ENCODE measurements at regions not wholly inside any gene's neighbourhood (a gene's known extent, or its start where the extent isn't known, plus 50 kb on each side); places are given as distances from the start of the nearest gene placed in this dataset.

DNA sequence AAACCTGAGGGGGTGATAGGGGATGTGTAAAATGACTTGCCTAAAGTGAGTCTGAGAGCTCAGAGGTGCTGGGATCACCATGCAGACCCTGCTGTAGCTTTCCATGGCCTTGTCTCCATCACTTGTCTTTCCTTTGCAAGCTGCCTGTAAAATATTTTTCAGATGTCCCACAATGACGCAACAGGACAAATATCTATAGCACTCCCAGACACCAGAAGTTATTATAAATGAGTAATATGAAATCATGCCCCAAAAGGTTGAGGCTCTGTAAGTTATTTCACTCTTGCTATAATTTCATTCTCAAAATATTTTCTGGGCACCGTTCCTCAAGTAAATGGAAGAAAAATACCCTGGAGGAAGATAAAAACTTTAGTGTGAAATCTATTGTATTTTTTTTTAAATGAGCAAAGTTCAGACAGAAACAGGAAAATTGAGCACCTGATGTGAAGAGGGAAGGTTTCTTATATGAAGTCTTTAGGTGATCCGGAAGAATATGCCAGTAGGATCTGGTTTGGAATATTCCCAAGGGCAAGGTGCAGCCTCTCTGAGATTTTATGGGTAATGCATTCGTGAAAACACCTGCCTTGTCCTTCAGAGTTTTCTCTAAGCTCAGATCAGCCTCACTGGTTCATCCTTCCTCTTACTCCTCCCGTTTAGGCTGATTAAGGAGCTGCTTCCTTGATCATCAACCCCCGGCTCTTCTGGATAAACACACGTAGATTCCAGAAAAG lies 138.3 kb upstream of the DMAC1 start:
- Histone ChIP-seq H3K27ac (no peak overlapping the region), H3K27me3 (no peaks in the 10 kb centered on the region), H3K4me1 (peaks cover 0 to 21% (median 5%) of the 10 kb centered on the region in 4 donors), H3K9me3 (no peaks in the 10 kb centered on the region), H3K36me3 (no peaks in the 10 kb centered on the region), H3K4me3 (no peak overlapping the region)
- TF ChIP-seq CTCF (IDR thresholded peaks at IDR 0.05) (no peak), EP300 (IDR thresholded peaks at IDR 0.05; ENCODE audit: low read depth) (no peak), POLR2AphosphoS5 (IDR thresholded peaks at IDR 0.05) (no peak), POLR2A (IDR thresholded peaks at IDR 0.05) (no peak)
- in situ Hi-C loops (cut with MboI; ENCODE audit: low pct_ligation_motif_present in 1 of 4, low pct_unique_long_range_greater_than_20kb in 1 of 4, low sequenced_read_pairs in 3 of 4) (no loop called here), intact Hi-C loops (cut with DNase I; ENCODE audit: low total_unique reads) (no loop called here)
- no peak for DNase-seq
- 60 to 63% methylated on average over 3 to 7 of the region's 7 CpGs for WGBS, 2 donors (ENCODE audit: low coverage in 1 of 2)

GRCh38 chr9:7936996-7937395 lies 137.4 kb upstream of the DMAC1 start:
- no peaks in the 10 kb centered on the region for H3K27me3 ChIP-seq
- TF ChIP-seq POLR2AphosphoS5 (IDR thresholded peaks at IDR 0.05) (no peak), POLR2A (IDR thresholded peaks at IDR 0.05) (no peak), CTCF (IDR thresholded peaks at IDR 0.05) (no peak), EP300 (IDR thresholded peaks at IDR 0.05; ENCODE audit: low read depth) (no peak)
- H3K36me3 ChIP-seq: no peaks in the 10 kb centered on the region
- no peak overlapping the region for H3K4me3 ChIP-seq
- intact Hi-C loops (cut with DNase I; ENCODE audit: low total_unique reads) (no loop called here), in situ Hi-C loops (cut with MboI; ENCODE audit: low pct_ligation_motif_present in 1 of 4, low pct_unique_long_range_greater_than_20kb in 1 of 4, low sequenced_read_pairs in 3 of 4) (no loop called here)
- no peak for DNase-seq
- no peak overlapping the region for H3K27ac ChIP-seq
- H3K4me1 ChIP-seq: peaks cover 0 to 21% (median 5%) of the 10 kb centered on the region in 4 donors
- H3K9me3 ChIP-seq: no peaks in the 10 kb centered on the region
- WGBS, 2 donors (ENCODE audit: low coverage in 1 of 2): 70 to 82% methylated on average over 1 of the region's 1 CpG

- no peak overlapping the region for H3K4me3 ChIP-seq
- DNase-seq: no peak
- H3K27me3 ChIP-seq: no peaks in the 10 kb centered on the region
- in situ Hi-C loops (cut with MboI; ENCODE audit: low pct_ligation_motif_present in 1 of 4, low pct_unique_long_range_greater_than_20kb in 1 of 4, low sequenced_read_pairs in 3 of 4) (no loop called here), intact Hi-C loops (cut with DNase I; ENCODE audit: low total_unique reads) (no loop called here)
- WGBS, 2 donors (ENCODE audit: low coverage in 1 of 2): 62% methylated on average over 4 of the region's 4 CpGs; no CpG with 5 or more reads in 1 of the 2 donors
- TF ChIP-seq EP300 (IDR thresholded peaks at IDR 0.05; ENCODE audit: low read depth): no peak
- no peak for TF ChIP-seq CTCF (IDR thresholded peaks at IDR 0.05)
- no peak for TF ChIP-seq POLR2A (IDR thresholded peaks at IDR 0.05)
- no peak for TF ChIP-seq POLR2AphosphoS5 (IDR thresholded peaks at IDR 0.05)
- H3K9me3 ChIP-seq: no peaks in the 10 kb centered on the region
- H3K36me3 ChIP-seq: no peaks in the 10 kb centered on the region
- H3K27ac ChIP-seq: no peak overlapping the region
- H3K4me1 ChIP-seq: peaks cover 0 to 21% (median 5%) of the 10 kb centered on the region in 4 donors
These were observed 136.6 kb upstream of the DMAC1 start for GRCh38 chr9:7936163-7936562.

GRCh38 chr9:7935681-7936080 lies 136.1 kb upstream of the DMAC1 start:
- no peak for TF ChIP-seq CTCF (IDR thresholded peaks at IDR 0.05)
- no peak for TF ChIP-seq EP300 (IDR thresholded peaks at IDR 0.05; ENCODE audit: low read depth)
- no peak for TF ChIP-seq POLR2AphosphoS5 (IDR thresholded peaks at IDR 0.05)
- no peak for TF ChIP-seq POLR2A (IDR thresholded peaks at IDR 0.05)
- H3K27ac ChIP-seq: no peak overlapping the region
- 25 to 67% methylated on average over 1 to 2 of the region's 2 CpGs for WGBS, 2 donors (ENCODE audit: low coverage in 1 of 2)
- H3K36me3 ChIP-seq: no peaks in the 10 kb centered on the region
- intact Hi-C loops (cut with DNase I; ENCODE audit: low total_unique reads) (no loop called here), in situ Hi-C loops (cut with MboI; ENCODE audit: low pct_ligation_motif_present in 1 of 4, low pct_unique_long_range_greater_than_20kb in 1 of 4, low sequenced_read_pairs in 3 of 4) (no loop called here)
- no peak for DNase-seq
- H3K9me3 ChIP-seq: no peaks in the 10 kb centered on the region
- H3K4me3 ChIP-seq: no peak overlapping the region
- H3K27me3 ChIP-seq: no peaks in the 10 kb centered on the region
- peaks cover 0 to 21% (median 5%) of the 10 kb centered on the region in 4 donors for H3K4me1 ChIP-seq

Measured in transverse colon (tissue), 4 donors.